ENCODE measurements at regions not wholly inside any gene's neighbourhood (a gene's known extent, or its start where the extent isn't known, plus 50 kb on each side); places are given as distances from the start of the nearest gene placed in this dataset.
A peak's percentile ranks its signal among the peaks of the same experiment; 100 is the strongest.

DNA sequence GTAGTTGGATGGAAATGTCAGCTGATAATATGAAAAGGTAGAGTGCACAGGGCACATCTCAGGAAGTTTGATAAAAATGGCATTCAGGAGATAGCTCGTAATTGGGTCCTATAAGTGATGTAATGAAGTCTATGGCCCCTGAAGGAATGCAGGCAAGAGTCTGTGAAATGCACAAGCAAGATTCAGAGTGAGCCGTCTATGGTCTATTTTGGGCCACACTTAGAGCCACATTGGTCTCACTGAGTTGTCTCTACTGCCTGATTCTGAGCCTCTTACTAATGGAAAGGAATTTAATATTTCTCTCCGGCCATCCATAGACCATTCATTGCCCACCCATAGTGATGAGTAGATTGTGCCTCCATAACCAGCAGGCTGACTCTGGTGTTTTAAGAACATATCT lies 111.3 kb upstream of the KCNN2 start:
- DNase-seq (ENCODE audit: low spot score) = no peak

DNA sequence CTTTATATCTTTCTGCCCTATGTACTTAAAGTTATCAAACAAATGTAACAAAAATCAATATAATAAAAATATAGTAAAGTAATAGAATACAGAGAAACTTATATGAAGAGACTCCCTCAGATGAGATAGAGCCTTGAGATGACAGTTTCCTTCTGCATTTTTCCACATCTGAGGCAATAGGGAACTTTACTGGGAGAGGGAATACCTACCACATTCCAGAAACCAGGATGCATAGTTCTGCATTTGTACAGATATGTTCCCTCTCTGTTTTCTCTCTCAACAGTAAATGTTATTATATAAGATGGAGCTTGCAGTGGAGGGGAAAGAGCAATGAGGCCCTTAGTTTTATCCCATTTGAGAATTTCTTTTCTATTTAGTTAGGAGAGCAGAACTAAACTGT lies 109.6 kb upstream of the KCNN2 start:
- no peak for DNase-seq (ENCODE audit: low spot score)

DNA sequence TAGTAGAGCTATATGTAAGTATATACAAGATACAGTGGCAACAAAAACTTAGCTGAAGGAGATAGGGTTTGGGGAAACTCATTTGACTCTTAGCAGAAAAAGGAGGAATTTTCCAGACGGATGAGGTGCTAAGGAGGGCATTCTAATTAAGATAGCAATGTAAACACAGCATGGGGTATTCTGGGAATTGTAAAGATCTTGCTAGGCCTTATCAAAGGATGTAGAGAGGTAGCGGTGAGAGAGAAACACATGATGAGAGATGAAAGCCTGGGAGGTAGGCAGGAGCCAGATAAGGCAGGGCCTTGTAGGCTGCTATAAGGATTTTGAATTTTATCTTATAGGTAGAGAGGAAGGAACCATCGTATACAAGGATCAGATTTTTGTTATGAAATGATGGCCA lies 106.6 kb upstream of the KCNN2 start:
- DNase-seq (ENCODE audit: low spot score) = no peak

DNA sequence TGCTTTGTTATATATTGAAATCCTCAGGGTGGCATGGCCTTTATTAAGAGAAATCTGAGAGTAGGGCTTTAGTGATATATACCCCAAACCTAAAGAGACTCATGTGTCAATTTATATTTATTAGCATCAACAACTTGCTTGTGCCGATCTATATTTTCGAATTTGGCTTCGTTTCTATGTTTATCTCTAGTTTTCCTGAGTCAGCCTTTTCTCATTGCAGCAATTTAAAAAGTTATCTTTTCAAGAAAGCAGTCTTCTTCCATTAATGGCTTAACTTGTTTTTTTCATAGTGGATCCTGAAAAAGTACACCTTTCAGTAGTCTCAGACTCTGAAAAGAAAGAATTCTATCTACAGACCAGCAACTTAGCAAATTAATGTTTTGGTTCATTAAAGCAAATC lies 99.9 kb upstream of the KCNN2 start:
- no peak for DNase-seq (ENCODE audit: low spot score)

DNA sequence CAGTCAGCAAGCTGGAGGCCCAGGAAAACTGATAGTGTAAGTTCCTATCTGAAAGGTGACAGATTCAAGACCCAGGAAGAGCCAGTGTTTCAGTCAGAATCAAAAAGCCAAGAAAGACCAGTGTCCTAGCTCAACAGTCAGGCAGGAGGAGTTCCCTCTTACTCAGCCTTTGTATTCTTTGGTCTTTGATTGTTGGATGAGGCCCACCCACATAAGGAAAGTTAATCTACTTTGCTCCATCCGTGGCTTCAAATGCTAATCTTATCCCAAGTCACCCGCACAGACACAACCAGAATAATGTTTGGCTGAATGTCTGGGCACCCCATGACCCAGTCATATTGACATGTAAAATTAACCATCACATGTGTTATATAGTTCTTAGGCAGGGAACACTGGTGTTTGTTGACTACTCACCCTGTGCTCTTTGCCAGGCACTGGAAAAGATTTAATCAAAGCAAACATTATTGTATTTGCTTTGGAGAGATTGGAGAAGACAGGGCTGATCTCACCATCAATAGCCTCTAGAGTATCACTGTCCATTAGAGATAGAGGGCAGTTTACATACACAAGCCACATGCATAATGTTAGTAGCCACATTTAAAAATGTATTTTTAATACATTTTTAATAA lies 96.3 kb upstream of the KCNN2 start:
- DNase-seq (ENCODE audit: low spot score) = no peak

DNA sequence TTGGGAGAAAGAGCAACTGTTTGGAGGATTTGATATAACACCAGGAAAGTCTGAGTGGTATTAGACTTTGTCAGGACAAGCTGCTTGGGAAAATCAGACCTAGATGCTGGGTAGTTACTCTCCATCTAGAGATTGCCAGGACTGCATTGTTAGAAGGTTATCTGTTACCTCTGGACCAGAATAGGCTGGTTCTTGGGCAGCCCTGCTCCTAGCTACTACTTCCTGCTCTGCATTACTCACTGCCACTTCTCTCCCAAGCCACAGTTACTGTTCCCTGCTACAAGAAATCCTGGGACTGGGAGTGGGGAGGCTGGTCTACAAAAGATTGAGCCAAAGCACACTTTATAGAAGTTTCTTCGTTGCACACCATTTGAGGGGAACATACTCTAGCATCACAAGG lies 95.5 kb upstream of the KCNN2 start:
- DNase-seq (ENCODE audit: low spot score) = no peak

DNA sequence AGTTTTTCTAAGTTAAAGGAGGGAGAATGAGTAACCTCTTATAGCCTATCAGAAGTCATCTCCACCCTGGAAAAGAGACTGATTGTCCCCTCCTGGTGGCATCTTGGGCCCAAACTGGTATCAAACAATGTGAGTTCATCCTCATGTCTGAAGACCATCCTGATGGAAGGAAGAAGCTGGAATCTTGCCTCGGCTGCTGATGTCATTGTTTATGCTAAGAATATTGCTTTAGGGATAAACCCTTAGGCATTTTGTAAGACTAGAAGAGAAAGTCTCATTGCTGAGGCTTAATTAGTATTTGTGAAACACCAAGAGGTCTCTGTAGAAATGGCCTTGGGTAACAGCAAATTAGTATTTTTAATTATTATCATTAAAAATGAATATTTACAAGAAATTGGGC lies 65.7 kb upstream of the KCNN2 start:
- no peak for DNase-seq (ENCODE audit: low spot score)

DNA sequence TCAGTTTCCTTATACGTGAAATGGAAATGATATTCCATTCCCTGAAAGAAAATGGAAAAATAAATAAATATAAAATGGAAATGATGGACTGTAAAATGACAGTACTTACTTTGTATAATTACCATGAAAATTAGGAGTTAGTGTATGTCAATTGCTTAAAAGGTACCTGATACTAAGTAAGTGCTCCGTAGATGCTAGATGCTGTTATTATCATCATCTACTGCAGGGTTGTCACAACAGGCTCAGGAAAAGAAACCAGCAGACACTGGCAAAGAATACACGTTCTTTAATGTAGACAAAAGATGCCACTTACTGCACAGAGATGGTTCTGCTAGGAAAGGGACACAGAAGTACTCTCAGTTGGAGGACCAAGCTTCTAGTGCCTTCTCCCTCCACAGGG lies 64.0 kb upstream of the KCNN2 start:
- DNase-seq (ENCODE audit: low spot score) = no peak

DNA sequence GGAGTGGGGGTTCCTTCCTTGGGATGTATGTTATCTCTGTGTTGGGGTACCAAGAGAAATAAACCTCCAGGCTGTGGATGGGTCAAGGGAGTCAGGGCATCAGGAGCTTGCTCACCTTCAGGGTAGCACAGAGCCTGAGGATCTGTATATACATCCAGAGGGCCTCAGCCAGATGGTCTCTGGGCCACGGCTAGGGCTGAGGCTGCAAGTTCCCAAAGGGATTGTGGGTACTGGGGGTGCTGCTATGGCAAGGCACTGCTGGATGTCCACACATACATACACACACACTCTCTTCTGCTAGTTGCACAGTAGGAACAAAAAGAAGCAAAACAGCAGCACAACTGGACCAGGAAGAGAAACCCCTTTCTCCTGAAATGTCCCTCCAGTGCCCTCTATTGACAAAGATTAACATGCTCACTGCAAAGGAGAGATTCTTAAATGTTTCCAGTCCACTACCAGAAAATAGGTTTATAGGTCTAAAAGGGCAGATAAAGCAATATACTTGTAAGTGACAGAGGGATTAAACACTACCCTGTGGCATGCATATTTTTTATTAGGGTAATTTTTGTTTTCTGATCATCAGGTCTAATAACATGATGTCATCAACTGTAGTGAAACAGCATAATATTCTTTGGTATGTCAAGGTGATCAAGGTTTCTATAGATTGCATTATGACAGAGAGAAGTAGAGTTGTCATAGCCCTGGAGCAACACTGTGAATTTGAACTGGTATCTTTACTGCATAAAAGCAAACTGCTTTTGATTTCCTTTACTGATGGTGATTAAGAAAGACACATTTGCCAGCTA lies 56.3 kb upstream of the KCNN2 start:
- DNase-seq (ENCODE audit: low spot score) = peak; percentile 14

DNA sequence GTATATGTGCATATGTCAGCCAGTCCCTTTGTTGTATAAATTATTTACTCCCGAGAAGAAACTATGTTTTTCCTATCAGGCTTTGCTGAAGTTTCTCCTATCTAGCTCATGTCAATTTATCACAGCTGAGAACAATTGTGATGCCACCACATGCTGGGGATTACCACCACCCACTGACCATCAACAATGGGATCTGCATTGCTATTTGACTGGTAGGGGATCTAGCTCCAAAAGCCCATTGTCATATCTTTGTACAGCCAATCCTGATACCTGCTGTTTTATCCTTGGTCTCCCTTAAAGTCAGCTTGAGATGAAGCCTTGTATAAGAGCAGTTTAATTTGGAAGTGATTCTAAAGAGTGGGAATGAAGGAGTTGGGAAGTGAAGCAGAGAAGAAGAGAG lies 53.9 kb upstream of the KCNN2 start:
- DNase-seq (ENCODE audit: low spot score) = no peak

DNA sequence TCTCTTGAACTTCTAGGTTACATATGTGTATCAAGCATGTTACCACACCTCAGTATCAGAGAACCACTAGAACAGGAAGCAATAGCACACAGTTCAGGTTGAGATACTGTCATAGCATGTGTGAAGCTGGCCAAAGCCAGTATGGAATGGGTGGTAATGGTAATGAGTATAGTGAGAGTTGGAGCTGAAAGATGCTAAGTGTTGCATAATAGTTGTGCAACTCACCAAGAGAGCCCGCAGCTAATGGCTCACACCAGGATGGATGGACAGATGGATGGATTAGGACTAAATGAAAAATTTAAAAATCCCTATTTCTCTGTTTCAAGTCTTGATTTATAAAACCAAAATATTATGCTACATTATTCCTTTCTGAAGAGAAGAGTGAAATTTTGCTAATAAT lies 53.4 kb upstream of the KCNN2 start:
- DNase-seq (ENCODE audit: low spot score) = no peak

DNA sequence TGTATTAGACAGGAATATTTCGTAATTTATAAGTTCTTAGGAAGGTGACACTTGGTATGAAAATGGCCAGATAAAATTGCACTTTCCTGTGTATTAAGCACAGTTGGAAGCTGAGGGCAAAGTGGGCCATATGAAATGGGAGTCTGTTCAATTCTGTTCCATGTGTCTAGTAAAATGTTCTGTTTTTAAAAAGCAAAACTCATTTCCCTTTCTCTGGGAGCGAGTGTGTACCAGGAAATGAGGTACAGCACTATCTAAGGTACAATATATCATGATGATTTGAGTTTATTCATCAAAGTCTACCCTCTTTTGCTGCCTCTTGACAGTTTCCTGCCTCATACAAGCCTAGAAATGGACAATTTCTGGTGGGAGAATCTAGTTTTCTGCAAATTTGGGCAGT lies 51.2 kb upstream of the KCNN2 start:
- no peak for DNase-seq (ENCODE audit: low spot score)

DNA sequence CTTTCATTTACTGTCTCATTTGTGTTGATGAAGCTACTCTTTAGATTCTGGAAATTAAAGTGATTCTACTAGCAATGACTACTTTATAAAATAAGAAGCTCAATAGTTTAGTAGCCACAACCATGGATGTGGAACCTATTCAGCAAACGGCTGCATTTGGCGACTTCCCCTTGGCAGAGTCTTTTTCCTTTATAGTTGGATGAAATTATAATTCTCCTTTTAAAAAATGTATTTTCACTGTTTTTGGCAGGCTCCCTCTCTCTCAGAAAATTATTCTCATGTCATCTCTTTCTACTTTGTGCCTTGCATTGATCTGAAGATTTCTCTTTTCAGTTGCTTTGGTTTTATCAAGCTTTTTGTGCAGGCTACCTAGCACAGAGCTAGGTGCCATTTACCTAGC lies 50.6 kb upstream of the KCNN2 start:
- no peak for DNase-seq (ENCODE audit: low spot score)

DNA sequence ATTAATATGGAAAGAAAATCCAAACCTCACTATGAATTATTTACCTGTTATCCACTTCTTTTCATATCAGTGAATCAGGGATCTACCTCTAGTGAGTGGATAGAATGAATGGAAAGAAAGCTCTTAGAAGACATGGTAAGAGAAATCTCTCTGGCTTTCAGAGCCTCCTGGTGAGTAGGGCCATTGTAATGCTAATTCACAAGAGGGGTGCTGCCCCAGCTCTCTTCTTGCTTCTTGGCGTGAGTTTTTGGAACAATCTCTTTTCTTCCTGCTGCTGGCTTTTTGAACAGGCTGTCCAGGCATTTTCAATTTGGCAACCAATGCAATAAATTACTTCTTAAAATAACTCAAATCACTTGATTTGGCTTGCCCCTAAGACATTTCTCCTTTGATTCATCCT lies 49.9 kb upstream of the KCNN2 start:
- DNase-seq (ENCODE audit: low spot score) = no peak
